ENCODE measurements at regions not wholly inside any gene's neighbourhood (a gene's known extent, or its start where the extent isn't known, plus 50 kb on each side); places are given as distances from the start of the nearest gene placed in this dataset.

DNA sequence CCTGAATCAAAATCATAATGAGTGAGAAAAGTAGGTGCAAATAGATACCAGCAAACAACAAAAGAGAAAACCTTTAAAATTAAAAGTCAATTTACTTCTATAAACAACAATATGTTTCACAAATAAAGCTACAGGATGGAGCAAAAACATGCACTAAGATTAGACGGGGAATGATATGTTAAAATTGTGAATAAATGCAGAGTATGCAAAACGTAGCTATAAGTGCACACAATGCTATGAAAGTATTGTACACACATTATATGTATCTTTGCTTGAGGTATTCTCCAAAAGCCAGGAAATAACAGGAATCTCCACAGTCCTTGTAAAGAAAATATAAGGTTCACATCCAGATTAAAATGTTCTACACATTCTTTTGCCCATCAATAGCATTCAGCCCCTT is 523.9 kb downstream of the EFNB2 start:
- TF ChIP-seq, protein P1, sequence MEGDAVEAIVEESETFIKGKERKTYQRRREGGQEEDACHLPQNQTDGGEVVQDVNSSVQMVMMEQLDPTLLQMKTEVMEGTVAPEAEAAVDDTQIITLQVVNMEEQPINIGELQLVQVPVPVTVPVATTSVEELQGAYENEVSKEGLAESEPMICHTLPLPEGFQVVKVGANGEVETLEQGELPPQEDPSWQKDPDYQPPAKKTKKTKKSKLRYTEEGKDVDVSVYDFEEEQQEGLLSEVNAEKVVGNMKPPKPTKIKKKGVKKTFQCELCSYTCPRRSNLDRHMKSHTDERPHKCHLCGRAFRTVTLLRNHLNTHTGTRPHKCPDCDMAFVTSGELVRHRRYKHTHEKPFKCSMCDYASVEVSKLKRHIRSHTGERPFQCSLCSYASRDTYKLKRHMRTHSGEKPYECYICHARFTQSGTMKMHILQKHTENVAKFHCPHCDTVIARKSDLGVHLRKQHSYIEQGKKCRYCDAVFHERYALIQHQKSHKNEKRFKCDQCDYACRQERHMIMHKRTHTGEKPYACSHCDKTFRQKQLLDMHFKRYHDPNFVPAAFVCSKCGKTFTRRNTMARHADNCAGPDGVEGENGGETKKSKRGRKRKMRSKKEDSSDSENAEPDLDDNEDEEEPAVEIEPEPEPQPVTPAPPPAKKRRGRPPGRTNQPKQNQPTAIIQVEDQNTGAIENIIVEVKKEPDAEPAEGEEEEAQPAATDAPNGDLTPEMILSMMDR (IDR thresholded peaks at IDR 0.05) = no peak
- no peak for TF ChIP-seq POLR2A (IDR thresholded peaks at IDR 0.05)
